ENCODE measurements at regions not wholly inside any gene's neighbourhood (a gene's known extent, or its start where the extent isn't known, plus 50 kb on each side); places are given as distances from the start of the nearest gene placed in this dataset.
A peak's percentile ranks its signal among the peaks of the same experiment; 100 is the strongest.

DNA sequence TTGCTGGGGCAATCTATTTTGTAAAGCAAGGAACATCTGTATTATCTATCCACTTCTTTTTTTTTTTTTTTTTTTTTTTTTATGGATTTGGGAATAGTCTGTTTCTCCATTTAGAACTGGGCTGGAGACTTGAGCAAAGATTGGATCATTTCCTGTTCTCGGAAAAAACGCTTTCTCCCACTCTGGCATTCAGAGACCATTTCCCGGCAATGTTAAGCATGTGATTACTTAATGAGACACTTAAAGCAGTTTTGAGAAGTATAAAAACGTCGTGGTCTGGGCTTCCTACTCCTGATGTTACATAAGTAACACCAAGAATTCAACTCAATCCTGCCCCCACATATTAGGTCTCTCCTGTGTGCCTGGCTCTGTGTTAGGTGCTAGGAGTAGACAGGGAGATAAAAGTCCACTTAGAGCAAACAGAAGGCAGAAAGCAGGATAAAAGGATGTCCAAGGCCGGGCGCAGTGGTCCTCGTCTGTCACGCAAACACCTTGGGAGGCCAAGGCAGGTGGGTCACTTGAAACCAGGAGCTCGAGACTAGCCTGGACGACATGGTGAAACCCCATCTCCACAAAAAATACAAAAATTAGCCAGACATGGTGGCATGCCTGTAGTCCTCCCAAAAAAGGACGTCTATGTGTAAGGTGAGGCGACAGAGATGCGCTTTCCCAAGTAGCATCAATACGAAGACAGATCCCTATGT is 152.1 kb upstream of the GSC start:
- Histone ChIP-seq H3K4me3 (ENCODE audit: low read length in 3 of 3) (no peak overlapping the region), H3K4me1 (ENCODE audit: control insufficient read depth in 3 of 3, insufficient read depth in 3 of 3, low read length in 3 of 3) (peaks cover 0 to 7% (median 0%) of the 10 kb centered on the region in 3 donors), H3K27ac (ENCODE audit: low read depth, low read length) (peak overlapping the region; percentile 41), H3K9ac (ENCODE audit: low read depth in 1 of 3, low read length in 3 of 3) (no peak overlapping the region), H3K9me3 (ENCODE audit: control insufficient read depth in 3 of 3, low read length in 3 of 3) (no peaks in the 10 kb centered on the region), H3K36me3 (ENCODE audit: control insufficient read depth in 3 of 3, insufficient read depth in 3 of 3, low read length in 3 of 3) (no peaks in the 10 kb centered on the region), H3K27me3 (ENCODE audit: control insufficient read depth in 3 of 3, insufficient read depth in 3 of 3, low read length in 3 of 3) (peaks cover 0 to 4% (median 4%) of the 10 kb centered on the region in 3 donors)

GRCh38 chr14:94921456-94921855 is 151.5 kb upstream of the GSC start:
- H3K27me3 ChIP-seq (ENCODE audit: control insufficient read depth in 3 of 3, insufficient read depth in 3 of 3, low read length in 3 of 3): peaks cover 0 to 4% (median 4%) of the 10 kb centered on the region in 3 donors
- peaks cover 0 to 7% (median 0%) of the 10 kb centered on the region in 3 donors for H3K4me1 ChIP-seq (ENCODE audit: control insufficient read depth in 3 of 3, insufficient read depth in 3 of 3, low read length in 3 of 3)
- no peaks in the 10 kb centered on the region for H3K9me3 ChIP-seq (ENCODE audit: control insufficient read depth in 3 of 3, low read length in 3 of 3)
- H3K36me3 ChIP-seq (ENCODE audit: control insufficient read depth in 3 of 3, insufficient read depth in 3 of 3, low read length in 3 of 3): no peaks in the 10 kb centered on the region
- peak overlapping the region; percentile 19 for H3K27ac ChIP-seq (ENCODE audit: low read depth, low read length)
- H3K9ac ChIP-seq (ENCODE audit: low read depth in 1 of 3, low read length in 3 of 3): no peak overlapping the region
- H3K4me3 ChIP-seq (ENCODE audit: low read length in 3 of 3): no peak overlapping the region

DNA sequence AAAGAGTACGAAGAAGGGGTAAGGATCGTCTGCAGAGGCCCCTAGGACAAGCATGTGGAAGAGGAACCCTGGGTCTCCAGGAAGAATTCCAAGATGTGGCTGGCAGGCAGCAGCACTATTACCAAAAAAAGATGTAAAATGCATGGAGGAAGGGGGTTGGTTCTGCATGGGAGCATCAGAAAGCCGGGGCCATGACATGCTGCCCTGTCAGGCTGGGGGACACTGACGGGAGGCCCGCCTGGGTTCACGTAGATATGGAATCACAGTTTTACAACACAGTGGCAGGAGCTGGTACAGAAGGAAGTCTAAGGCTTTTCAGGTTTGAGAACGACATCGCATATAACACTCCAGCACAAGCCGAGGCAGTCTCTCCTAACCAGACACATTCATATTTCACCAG is 150.0 kb upstream of the GSC start:
- peaks cover 0 to 7% (median 0%) of the 10 kb centered on the region in 3 donors for H3K4me1 ChIP-seq (ENCODE audit: control insufficient read depth in 3 of 3, insufficient read depth in 3 of 3, low read length in 3 of 3)
- H3K9me3 ChIP-seq (ENCODE audit: control insufficient read depth in 3 of 3, low read length in 3 of 3): no peaks in the 10 kb centered on the region
- no peak overlapping the region for H3K4me3 ChIP-seq (ENCODE audit: low read length in 3 of 3)
- no peak overlapping the region for H3K9ac ChIP-seq (ENCODE audit: low read depth in 1 of 3, low read length in 3 of 3)
- no peak overlapping the region for H3K27ac ChIP-seq (ENCODE audit: low read depth, low read length)
- H3K27me3 ChIP-seq (ENCODE audit: control insufficient read depth in 3 of 3, insufficient read depth in 3 of 3, low read length in 3 of 3): peaks cover 0 to 4% (median 4%) of the 10 kb centered on the region in 3 donors
- no peaks in the 10 kb centered on the region for H3K36me3 ChIP-seq (ENCODE audit: control insufficient read depth in 3 of 3, insufficient read depth in 3 of 3, low read length in 3 of 3)

DNA sequence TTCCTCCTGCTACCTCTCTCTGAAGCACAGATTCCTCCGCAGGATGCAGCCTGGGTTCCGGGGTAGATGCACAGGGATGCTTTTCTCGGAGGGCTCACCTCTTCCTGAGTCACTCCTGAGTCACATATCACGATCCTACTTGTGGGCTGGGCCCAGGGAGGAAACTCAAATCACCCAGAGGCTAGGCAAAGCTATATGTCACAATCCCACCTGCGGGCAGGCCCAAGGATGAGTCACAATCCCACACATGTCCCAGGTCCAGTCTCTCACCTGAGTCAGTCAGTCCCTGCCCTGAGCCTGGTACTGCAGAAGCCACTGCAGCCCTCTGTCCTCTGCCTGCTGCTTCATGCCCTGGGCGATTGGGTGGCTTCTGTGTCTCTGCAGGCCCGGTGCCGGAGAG is 149.0 kb upstream of the GSC start:
- Histone ChIP-seq H3K27ac (ENCODE audit: low read depth, low read length) (no peak overlapping the region), H3K4me1 (ENCODE audit: control insufficient read depth in 3 of 3, insufficient read depth in 3 of 3, low read length in 3 of 3) (peaks cover 0 to 7% (median 0%) of the 10 kb centered on the region in 3 donors), H3K27me3 (ENCODE audit: control insufficient read depth in 3 of 3, insufficient read depth in 3 of 3, low read length in 3 of 3) (peaks cover 0 to 7% (median 2%) of the 10 kb centered on the region in 3 donors), H3K9ac (ENCODE audit: low read depth in 1 of 3, low read length in 3 of 3) (no peak overlapping the region), H3K36me3 (ENCODE audit: control insufficient read depth in 3 of 3, insufficient read depth in 3 of 3, low read length in 3 of 3) (no peaks in the 10 kb centered on the region), H3K9me3 (ENCODE audit: control insufficient read depth in 3 of 3, low read length in 3 of 3) (no peaks in the 10 kb centered on the region), H3K4me3 (ENCODE audit: low read length in 3 of 3) (no peak overlapping the region)

DNA sequence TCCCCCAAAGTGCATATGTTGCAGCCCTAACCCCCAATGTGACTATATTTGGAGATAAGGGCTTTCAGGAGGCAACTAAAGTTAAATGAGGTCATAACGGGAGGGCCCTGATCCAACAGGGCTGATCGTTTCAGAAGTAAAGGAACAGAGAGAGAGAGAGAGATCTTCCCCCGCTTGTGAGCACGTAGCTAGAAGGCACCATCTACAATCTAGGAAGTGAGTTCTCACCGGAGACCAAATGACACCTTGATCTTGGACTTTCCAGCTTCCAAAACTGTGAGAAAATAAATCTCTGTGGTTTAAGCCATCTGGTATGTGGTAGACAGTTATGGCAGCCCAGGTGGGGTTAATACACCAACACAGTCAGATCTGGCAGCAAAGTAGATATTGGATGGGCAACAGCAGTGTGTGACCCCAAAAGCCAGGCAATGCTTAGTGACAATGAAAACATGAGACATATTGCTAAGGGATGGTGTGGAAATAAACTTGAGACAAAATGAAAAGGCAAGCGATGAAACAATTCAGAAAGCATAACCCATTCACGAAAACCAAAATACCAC is 147.2 kb upstream of the GSC start:
- Histone ChIP-seq H3K27me3 (ENCODE audit: control insufficient read depth in 3 of 3, insufficient read depth in 3 of 3, low read length in 3 of 3) (peaks cover 0 to 7% (median 0%) of the 10 kb centered on the region in 3 donors), H3K4me3 (ENCODE audit: low read length in 3 of 3) (no peak overlapping the region), H3K36me3 (ENCODE audit: control insufficient read depth in 3 of 3, insufficient read depth in 3 of 3, low read length in 3 of 3) (no peaks in the 10 kb centered on the region), H3K9me3 (ENCODE audit: control insufficient read depth in 3 of 3, low read length in 3 of 3) (no peaks in the 10 kb centered on the region), H3K9ac (ENCODE audit: low read depth in 1 of 3, low read length in 3 of 3) (no peak overlapping the region), H3K27ac (ENCODE audit: low read depth, low read length) (no peak overlapping the region), H3K4me1 (ENCODE audit: control insufficient read depth in 3 of 3, insufficient read depth in 3 of 3, low read length in 3 of 3) (peaks cover 0 to under 1% (median 0%) of the 10 kb centered on the region in 3 donors)

DNA sequence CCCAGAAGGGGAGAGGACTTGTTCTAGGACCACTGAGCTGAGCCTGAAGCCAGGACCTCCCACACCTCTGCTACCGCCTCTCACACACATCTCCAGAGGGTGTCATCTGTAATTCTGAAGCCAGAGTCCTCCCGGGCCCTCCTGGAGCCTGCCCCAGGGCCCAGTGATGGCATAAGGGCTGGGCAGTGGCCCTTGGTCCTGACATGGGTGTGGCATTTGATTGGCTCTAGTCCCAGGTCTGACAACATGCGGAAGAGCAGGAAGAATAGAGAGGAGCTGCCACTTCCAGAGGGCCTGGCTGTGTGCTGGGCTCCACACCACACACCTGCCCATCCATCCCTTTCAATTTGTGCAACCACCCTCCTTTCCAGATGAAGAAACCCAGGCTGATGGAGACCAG is 144.3 kb upstream of the GSC start:
- Histone ChIP-seq H3K27me3 (ENCODE audit: control insufficient read depth in 3 of 3, insufficient read depth in 3 of 3, low read length in 3 of 3) (peaks cover 0 to 7% (median 0%) of the 10 kb centered on the region in 3 donors), H3K9ac (ENCODE audit: low read depth in 1 of 3, low read length in 3 of 3) (no peak overlapping the region), H3K9me3 (ENCODE audit: control insufficient read depth in 3 of 3, low read length in 3 of 3) (no peaks in the 10 kb centered on the region), H3K27ac (ENCODE audit: low read depth, low read length) (no peak overlapping the region), H3K4me1 (ENCODE audit: control insufficient read depth in 3 of 3, insufficient read depth in 3 of 3, low read length in 3 of 3) (no peaks in the 10 kb centered on the region), H3K4me3 (ENCODE audit: low read length in 3 of 3) (no peak overlapping the region), H3K36me3 (ENCODE audit: control insufficient read depth in 3 of 3, insufficient read depth in 3 of 3, low read length in 3 of 3) (no peaks in the 10 kb centered on the region)

DNA sequence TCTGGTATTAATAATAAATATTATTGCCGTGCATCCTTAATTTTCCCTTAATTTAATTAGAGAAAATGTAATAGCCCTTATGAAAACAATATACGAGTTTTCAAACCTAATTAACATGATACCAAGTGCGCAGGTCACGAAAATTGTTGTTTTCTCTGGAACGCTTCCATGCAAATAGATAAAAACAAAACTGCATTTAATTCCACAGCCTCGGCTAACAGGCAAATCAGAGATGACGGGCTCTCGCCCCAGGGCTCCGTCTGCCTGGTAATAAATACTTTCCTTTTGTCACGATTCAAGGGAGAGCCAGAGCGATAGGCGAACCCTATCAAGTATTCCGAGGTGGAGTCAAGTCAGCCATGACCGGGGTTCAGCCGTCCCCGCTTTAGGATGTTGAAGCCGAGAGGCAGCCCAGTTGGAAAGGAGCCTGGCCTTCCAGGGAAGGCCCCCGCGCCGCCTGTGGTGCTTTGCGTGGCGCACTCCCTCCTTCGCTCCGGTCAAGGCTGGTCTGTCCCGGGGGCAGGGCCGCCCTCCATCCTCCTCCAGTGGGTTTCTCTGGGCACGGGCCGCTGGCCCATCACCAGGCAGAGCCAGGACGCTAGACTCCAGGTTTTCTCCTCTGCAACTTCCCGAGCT is 137.8 kb upstream of the GSC start:
- Histone ChIP-seq H3K27me3 (ENCODE audit: control insufficient read depth in 3 of 3, insufficient read depth in 3 of 3, low read length in 3 of 3) (no peaks in the 10 kb centered on the region), H3K36me3 (ENCODE audit: control insufficient read depth in 3 of 3, insufficient read depth in 3 of 3, low read length in 3 of 3) (no peaks in the 10 kb centered on the region), H3K4me3 (ENCODE audit: low read length in 3 of 3) (peak overlapping the region in 2 of 3 donors; percentile 20 to 35)

DNA sequence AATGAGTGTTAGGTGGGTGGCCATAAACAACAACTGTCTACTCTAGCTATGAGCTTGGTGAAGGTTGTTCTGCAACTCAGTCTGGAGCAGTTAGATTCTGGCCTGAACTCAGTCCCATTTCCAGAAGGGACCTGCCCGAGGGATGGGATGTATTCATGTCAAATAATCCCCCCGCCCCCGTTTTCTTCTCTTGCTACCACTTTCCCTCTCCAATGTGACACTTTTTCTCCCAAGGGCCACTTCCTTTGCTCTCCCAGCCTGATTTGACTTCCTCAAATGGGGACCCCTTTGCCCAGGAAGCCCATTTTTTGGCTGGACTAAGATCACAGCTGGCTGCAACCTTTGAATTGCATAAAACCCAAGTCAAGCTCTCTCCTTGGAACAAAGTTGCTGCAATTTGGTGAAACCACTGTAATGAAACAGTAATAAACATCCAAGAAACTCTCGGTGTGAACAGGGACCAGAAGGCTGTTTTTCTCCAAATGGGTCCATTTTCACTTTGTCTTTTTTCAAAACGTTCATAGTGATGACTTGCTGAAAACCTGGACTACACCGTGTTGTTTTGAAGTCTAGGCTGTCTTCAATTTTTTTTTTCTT is 137.2 kb upstream of the GSC start:
- Histone ChIP-seq H3K9me3 (ENCODE audit: control insufficient read depth in 3 of 3, low read length in 3 of 3) (no peaks in the 10 kb centered on the region), H3K27me3 (ENCODE audit: control insufficient read depth in 3 of 3, insufficient read depth in 3 of 3, low read length in 3 of 3) (no peaks in the 10 kb centered on the region), H3K4me1 (ENCODE audit: control insufficient read depth in 3 of 3, insufficient read depth in 3 of 3, low read length in 3 of 3) (peaks cover 0 to 2% (median 0%) of the 10 kb centered on the region in 3 donors), H3K27ac (ENCODE audit: low read depth, low read length) (no peak overlapping the region), H3K36me3 (ENCODE audit: control insufficient read depth in 3 of 3, insufficient read depth in 3 of 3, low read length in 3 of 3) (no peaks in the 10 kb centered on the region), H3K9ac (ENCODE audit: low read depth in 1 of 3, low read length in 3 of 3) (no peak overlapping the region), H3K4me3 (ENCODE audit: low read length in 3 of 3) (no peak overlapping the region)

More for the DNA sequence above, 137.8 kb upstream of the GSC start:
- Histone ChIP-seq H3K9ac (ENCODE audit: low read depth in 1 of 3, low read length in 3 of 3) (no peak overlapping the region), H3K27ac (ENCODE audit: low read depth, low read length) (no peak overlapping the region), H3K9me3 (ENCODE audit: control insufficient read depth in 3 of 3, low read length in 3 of 3) (no peaks in the 10 kb centered on the region), H3K4me1 (ENCODE audit: control insufficient read depth in 3 of 3, insufficient read depth in 3 of 3, low read length in 3 of 3) (peaks cover 0 to 2% (median 0%) of the 10 kb centered on the region in 3 donors)

- H3K4me1 ChIP-seq (ENCODE audit: control insufficient read depth in 3 of 3, insufficient read depth in 3 of 3, low read length in 3 of 3): peaks cover 0 to 2% (median 0%) of the 10 kb centered on the region in 3 donors
- H3K9me3 ChIP-seq (ENCODE audit: control insufficient read depth in 3 of 3, low read length in 3 of 3): no peaks in the 10 kb centered on the region
- no peak overlapping the region for H3K4me3 ChIP-seq (ENCODE audit: low read length in 3 of 3)
- no peak overlapping the region for H3K27ac ChIP-seq (ENCODE audit: low read depth, low read length)
- peaks cover 0 to 4% (median 0%) of the 10 kb centered on the region in 3 donors for H3K27me3 ChIP-seq (ENCODE audit: control insufficient read depth in 3 of 3, insufficient read depth in 3 of 3, low read length in 3 of 3)
- no peak overlapping the region for H3K9ac ChIP-seq (ENCODE audit: low read depth in 1 of 3, low read length in 3 of 3)
- H3K36me3 ChIP-seq (ENCODE audit: control insufficient read depth in 3 of 3, insufficient read depth in 3 of 3, low read length in 3 of 3): no peaks in the 10 kb centered on the region
Measured at GRCh38 chr14:94906577-94906976, 136.7 kb upstream of the GSC start.

DNA sequence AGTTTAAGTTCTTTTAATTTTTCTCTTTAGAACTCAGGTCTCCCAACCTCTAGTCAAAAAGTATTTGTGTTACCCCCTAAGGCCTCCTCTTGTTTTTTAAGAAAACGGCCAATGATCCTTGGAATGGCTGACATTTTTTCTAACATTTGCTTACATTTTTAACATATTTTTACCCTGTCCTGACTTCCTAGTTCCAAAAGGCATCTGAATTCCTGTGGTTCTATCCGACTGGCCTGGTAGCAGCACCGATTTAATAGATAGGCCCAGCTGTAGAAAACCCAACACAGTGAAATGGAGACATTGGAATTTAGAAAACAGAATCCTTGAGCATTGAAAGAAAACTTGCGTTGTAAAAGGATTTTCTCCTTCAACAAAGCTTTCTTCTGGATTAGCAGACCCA is 134.7 kb upstream of the GSC start:
- H3K4me1 ChIP-seq (ENCODE audit: control insufficient read depth in 3 of 3, insufficient read depth in 3 of 3, low read length in 3 of 3): peaks cover 0 to 2% (median 0%) of the 10 kb centered on the region in 3 donors
- H3K36me3 ChIP-seq (ENCODE audit: control insufficient read depth in 3 of 3, insufficient read depth in 3 of 3, low read length in 3 of 3): no peaks in the 10 kb centered on the region
- no peak overlapping the region for H3K27ac ChIP-seq (ENCODE audit: low read depth, low read length)
- H3K27me3 ChIP-seq (ENCODE audit: control insufficient read depth in 3 of 3, insufficient read depth in 3 of 3, low read length in 3 of 3): peaks cover 0 to 6% (median 0%) of the 10 kb centered on the region in 3 donors
- H3K9me3 ChIP-seq (ENCODE audit: control insufficient read depth in 3 of 3, low read length in 3 of 3): no peaks in the 10 kb centered on the region
- H3K4me3 ChIP-seq (ENCODE audit: low read length in 3 of 3): no peak overlapping the region
- H3K9ac ChIP-seq (ENCODE audit: low read depth in 1 of 3, low read length in 3 of 3): no peak overlapping the region
